ENCODE measurements at regions not wholly inside any gene's neighbourhood (a gene's known extent, or its start where the extent isn't known, plus 50 kb on each side); places are given as distances from the start of the nearest gene placed in this dataset.
"Not testable (repeated sequence)": the region's sequence is repeated elsewhere in the genome, so short reads cannot be mapped to it uniquely, and the experiment has no call there.

- no peak for DNase-seq
Observed at GRCh38 chr10:65172249-65172648, 1651.0 kb downstream of the REEP3 start.

- no peak for DNase-seq
Observed at GRCh38 chr10:65176994-65177393, 1655.8 kb downstream of the REEP3 start.

GRCh38 chr10:65183236-65183635 is 1662.0 kb downstream of the REEP3 start:
- no peak for DNase-seq

- not testable (repeated sequence) for DNase-seq
Observed at GRCh38 chr10:65186668-65187067, 1665.5 kb downstream of the REEP3 start.

- no peak for DNase-seq
Observed at GRCh38 chr10:65194126-65194525, 1672.9 kb downstream of the REEP3 start.

- no peak for DNase-seq
Observed at GRCh38 chr10:65194555-65194954, 1673.4 kb downstream of the REEP3 start.

GRCh38 chr10:65196111-65196510 is 1674.9 kb downstream of the REEP3 start:
- DNase-seq: no peak

- no peak for DNase-seq
Observed at GRCh38 chr10:65197935-65198334, 1676.7 kb downstream of the REEP3 start.

DNA sequence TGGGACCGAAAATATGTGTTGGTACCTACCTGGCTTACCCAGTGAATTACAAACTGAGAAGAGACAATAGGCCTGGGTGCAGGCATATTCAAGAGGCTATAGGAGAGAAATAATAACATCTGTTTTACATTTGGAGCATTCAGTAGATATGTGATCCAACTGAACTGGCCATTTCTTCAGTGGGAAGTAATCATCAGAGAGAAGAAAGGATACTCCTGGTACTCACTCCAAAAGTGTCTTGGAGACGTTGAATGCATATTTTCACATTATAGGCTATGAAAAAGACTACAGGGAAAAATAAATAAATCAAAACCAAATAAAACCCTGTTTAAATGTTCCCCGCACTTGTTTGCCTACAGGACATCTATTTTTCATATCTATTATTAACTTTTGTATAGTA is 1680.3 kb downstream of the REEP3 start:
- no peak for DNase-seq

- DNase-seq: no peak
Observed at GRCh38 chr10:65204999-65205398, 1683.8 kb downstream of the REEP3 start.

GRCh38 chr10:65213170-65213569 is 1692.0 kb downstream of the REEP3 start:
- no peak for DNase-seq

- no peak for DNase-seq
Observed at GRCh38 chr10:65219444-65219843, 1698.2 kb downstream of the REEP3 start.

DNA sequence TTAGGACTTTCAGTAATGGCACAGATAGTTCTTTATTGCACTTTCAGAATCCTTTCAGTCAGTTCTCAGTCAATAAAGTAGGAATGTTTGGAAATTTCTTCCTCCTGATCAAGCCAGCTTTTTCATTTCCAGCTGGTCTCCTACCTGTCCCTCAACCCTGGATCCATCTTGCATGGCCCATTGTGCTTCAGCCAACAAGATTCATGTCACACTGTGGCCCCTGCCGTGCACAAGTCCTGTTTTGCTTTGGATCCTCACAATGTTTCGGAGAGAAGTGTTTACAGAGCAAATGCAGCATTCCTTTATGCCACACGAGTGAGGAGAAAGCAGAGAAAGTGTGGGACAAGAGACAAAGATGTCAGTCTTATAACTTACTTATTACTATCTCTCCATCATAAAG is 1694.7 kb upstream of the LRRTM3 start:
- DNase-seq: no peak

GRCh38 chr10:65234261-65234660 is 1691.6 kb upstream of the LRRTM3 start:
- no peak for DNase-seq

- DNase-seq: no peak
Observed at GRCh38 chr10:65235266-65235665, 1690.6 kb upstream of the LRRTM3 start.

- DNase-seq: no peak
Observed at GRCh38 chr10:65235846-65236245, 1690.0 kb upstream of the LRRTM3 start.

GRCh38 chr10:65265451-65265954 is 1660.3 kb upstream of the LRRTM3 start:
- no peak for DNase-seq

GRCh38 chr10:65269551-65269950 is 1656.3 kb upstream of the LRRTM3 start:
- not testable (repeated sequence) for DNase-seq

GRCh38 chr10:65270969-65271368 is 1654.9 kb upstream of the LRRTM3 start:
- no peak for DNase-seq

GRCh38 chr10:65273115-65273514 is 1652.7 kb upstream of the LRRTM3 start:
- no peak for DNase-seq

- DNase-seq: no peak
Observed at GRCh38 chr10:65275296-65275695, 1650.5 kb upstream of the LRRTM3 start.

GRCh38 chr10:65284495-65285041 is 1641.3 kb upstream of the LRRTM3 start:
- DNase-seq: no peak

GRCh38 chr10:65285726-65286125 is 1640.1 kb upstream of the LRRTM3 start:
- DNase-seq: not testable (repeated sequence)

DNA sequence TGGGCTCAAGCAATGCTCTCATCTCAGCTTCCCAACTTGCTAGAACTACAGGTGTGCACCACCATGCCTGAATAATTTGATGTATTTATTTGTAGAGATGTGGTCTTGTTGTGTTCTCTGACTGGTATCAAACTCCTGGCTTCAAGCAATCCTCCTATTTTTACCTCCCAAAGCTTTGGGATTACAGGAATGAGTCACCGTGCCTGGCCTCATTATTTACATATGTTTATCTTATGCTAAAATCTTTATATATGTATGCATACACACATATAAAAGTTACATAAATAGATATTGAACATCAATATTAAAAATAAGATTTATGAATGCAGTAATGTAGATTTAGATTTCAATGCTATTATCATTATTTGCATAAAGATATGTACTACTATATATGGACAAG is 1634.5 kb upstream of the LRRTM3 start:
- DNase-seq: no peak

DNA sequence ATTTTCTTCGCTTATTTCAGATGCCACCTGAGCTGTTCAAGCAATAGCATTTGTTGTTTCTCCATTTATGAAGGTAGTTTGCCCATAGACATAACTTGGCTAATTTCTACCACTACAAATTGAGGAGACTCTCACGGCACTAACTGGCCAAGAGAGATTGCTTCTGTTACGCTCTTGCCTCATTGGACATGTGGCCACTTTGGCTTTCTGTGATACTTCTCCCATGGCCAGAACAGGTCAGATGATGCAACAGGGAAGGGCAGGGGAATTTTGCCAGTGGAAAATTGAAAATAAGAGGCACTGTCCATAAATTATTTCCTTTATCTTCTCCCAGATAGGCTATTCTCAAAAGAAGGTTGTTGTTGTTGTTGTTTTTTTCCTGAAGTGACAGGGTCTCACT is 1633.3 kb upstream of the LRRTM3 start:
- DNase-seq: no peak

Data from right kidney (tissue), 1 donor.